GM13976 (cell line): ENCODE measurements at regions not wholly inside any gene's neighbourhood (a gene's known extent, or its start where the extent isn't known, plus 50 kb on each side); places are given as distances from the start of the nearest gene placed in this dataset.

ENCODE experiments used
- DNase-seq: peaks from one replicate; pipeline ENCODE4 v3.0.0; 2012; ENCODE audit warnings: low spot score
- CTCF ChIP-seq: IDR thresholded peaks from 2 replicates; pipeline ENCODE4 v1.5.1; 2012; ENCODE audit warnings: borderline replicate concordance, mild to moderate bottlenecking; ENCODE audit not compliant: insufficient read depth; ENCODE audit errors: extremely low read depth, missing control alignments, control extremely low read depth
- in situ Hi-C: fragments of 300-500 bp; cut with MboI; formaldehyde crosslinking; loops from one replicate; pipeline ENCODE4 v1.12.0; 2022; ENCODE audit warnings: low sequenced_read_pairs, mixed read lengths, inconsistent platforms; ENCODE audit not compliant: unreplicated experiment

GRCh38 chr10:25114036-25114411 is 60.8 kb upstream of the GPR158 start:
- DNase-seq = no peak
- in situ Hi-C loops = no loop called here
- TF ChIP-seq CTCF = no peak

- in situ Hi-C loops = no loop called here
Observed at GRCh38 chr10:25117757-25118156, 57.0 kb upstream of the GPR158 start.

GRCh38 chr10:25120188-25120587 is 54.6 kb upstream of the GPR158 start:
- no peak for TF ChIP-seq CTCF
- in situ Hi-C loops = no loop called here
- DNase-seq = no peak

More at GRCh38 chr10:25117757-25118156, 57.0 kb upstream of the GPR158 start:
- TF ChIP-seq CTCF = no peak
- DNase-seq = no peak
